GM19193 (cell line): ENCODE measurements at regions not wholly inside any gene's neighbourhood (a gene's known extent, or its start where the extent isn't known, plus 50 kb on each side); places are given as distances from the start of the nearest gene placed in this dataset.

ENCODE experiments used
- POLR2A ChIP-seq: IDR thresholded peaks from 4 replicates; pipeline ENCODE4 v1.6.1; 2011; ENCODE audit not compliant: insufficient read depth, insufficient read length; ENCODE audit errors: extremely low read depth

- no peak for TF ChIP-seq POLR2A
These were observed 69.1 kb upstream of the MRPS6 start for GRCh38 chr21:34004013-34004938.

- no peak for TF ChIP-seq POLR2A
These were observed 70.0 kb upstream of the MRPS6 start for GRCh38 chr21:34003428-34003827.

GRCh38 chr21:34000375-34000774 is 73.0 kb upstream of the MRPS6 start:
- no peak for TF ChIP-seq POLR2A

DNA sequence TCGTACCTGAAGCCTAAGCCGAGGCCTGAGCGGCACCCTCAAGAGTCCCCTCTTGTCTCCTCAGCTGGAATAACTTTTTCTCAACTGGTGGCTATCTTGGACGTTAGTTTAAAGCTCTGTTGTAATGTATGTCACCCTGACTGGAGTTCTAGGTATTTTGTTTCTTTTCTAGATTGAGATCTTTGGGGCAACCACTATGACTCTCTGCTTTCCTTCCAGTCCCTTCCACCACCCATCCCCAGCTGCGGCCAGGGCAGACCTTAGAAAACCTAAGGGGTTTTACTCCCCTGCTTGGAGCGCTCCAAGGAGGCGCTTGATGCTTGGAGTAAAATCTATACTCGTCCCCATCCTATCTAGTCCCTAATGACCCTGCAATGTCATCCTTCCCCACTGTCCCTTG is 74.6 kb upstream of the MRPS6 start:
- no peak for TF ChIP-seq POLR2A

GRCh38 chr21:33998402-33998801 is 75.0 kb upstream of the MRPS6 start:
- TF ChIP-seq POLR2A, result no peak

DNA sequence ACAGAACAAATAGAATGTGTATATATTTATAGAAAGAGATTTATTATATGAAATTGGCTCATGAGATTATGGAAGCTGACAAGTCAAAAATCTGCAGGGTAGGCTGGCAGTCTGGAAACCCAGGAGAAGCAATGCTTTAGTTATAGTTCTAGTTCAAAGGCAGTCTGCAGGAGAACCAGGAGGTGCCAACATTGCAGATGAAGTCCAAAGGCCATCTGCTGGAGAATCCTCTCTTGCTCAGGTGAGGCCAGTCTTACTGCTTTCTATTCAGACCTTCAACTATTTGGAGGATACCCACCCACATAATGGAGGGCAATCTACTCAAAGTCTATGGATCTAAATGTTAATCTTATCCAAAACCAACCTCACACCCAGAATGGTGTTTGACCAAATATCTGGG is 75.9 kb upstream of the MRPS6 start:
- no peak for TF ChIP-seq POLR2A

DNA sequence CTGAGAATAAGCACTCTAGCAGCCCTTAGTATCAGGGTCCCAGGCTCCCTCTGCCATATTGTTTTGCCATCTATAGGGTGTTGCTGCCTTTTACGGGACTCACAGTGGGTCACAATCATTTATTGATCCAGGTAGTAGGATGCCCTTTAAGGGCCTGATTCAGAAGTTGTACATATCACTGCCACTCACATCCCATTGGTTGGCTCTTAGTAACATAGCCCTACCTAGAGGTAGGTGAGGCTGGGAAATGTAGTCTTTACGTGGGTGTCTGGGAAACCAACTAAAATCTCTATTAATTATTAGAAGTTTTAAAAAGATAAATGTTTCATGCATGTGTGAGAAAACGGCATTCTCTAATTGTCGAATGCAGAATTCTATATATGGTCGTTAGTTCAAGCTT is 78.8 kb upstream of the ATP5PO start:
- TF ChIP-seq POLR2A, result no peak

DNA sequence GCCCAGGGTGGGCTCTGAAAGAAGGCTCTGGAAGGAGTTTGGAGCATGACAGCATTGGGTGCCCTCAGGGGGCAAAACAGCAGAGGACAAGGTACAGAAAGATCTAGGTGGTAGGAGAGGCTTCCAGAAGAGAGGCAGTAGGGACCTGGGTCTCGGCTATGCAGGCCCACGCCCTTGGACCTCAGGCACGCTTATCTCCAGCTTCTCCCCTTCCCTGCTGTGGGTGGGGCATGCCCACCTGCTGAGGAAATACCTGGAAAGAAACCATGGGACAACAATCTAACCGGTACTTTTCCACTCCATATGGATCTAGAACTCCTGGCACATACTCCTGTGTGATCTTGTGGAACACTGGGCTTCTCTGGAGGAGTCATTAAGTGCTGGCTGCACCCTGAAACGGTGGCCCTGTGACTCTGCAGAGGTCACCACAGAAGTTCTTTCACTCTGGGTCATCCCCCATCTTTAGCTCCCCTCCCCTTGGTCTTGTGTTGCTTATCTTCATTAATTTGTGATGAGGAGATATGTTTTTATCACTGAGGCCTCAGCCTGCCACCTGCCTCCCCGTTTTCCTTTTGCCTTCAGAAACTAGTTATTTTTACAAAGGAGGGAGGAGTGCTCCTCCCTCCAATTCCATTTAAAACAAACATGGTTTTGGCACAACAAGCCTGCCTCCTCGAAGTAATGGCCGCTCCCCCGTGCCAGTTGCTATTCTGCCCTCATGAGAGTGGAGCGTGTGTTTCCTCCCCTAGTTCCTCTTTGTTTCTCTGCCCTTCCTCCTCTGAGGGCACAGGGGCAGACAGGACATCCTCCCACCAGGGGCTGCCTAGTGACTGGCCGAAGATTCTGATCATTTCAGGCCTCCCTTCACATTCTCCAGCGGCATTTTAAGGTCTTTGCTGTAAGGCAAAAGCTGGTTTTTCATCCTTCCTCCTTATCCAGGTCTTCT is 78.0 kb upstream of the ATP5PO start:
- no peak for TF ChIP-seq POLR2A

DNA sequence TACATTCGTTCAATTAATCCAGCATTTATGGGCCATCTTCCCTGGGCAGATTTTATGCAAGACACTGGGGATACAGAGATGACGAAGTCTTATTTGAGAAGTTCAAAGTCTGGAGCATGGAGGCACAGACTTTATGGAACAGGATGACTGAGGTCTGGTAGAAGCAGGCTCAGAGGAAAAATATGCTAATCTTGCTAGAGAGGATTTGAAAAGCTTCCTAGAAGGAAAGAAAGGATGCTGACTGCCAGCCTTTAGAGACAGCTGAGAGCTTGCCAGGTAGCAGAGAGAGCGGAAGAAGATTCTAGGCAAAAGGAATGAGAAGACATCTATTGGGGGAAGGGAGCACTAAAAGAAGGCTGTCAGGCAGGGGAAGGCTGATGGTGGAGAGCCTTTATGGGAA is 75.5 kb upstream of the ATP5PO start:
- no peak for TF ChIP-seq POLR2A

DNA sequence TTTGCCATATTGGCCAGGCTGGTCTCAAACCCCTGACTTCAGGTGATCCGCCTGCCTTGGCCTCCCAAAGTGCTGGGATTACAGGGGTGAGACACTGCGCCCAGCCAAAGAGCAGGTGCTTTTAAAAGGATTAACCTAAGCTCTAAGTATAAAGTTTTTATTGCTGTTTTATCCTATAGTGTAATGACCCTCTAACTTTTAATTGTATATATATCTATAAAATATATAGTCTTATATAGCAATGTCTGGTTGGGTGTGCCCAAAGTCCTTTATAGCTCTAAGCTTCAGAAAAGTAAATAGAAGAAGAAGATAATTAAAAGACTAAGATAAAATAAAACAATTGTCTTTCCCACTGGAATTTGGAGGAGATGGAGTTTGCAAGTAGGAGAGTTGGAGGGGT is 73.8 kb upstream of the ATP5PO start:
- no peak for TF ChIP-seq POLR2A

GRCh38 chr21:33988237-33989017 is 72.8 kb upstream of the ATP5PO start:
- TF ChIP-seq POLR2A, result no peak

- no peak for TF ChIP-seq POLR2A
These were observed 71.9 kb upstream of the ATP5PO start for GRCh38 chr21:33987461-33987860.

DNA sequence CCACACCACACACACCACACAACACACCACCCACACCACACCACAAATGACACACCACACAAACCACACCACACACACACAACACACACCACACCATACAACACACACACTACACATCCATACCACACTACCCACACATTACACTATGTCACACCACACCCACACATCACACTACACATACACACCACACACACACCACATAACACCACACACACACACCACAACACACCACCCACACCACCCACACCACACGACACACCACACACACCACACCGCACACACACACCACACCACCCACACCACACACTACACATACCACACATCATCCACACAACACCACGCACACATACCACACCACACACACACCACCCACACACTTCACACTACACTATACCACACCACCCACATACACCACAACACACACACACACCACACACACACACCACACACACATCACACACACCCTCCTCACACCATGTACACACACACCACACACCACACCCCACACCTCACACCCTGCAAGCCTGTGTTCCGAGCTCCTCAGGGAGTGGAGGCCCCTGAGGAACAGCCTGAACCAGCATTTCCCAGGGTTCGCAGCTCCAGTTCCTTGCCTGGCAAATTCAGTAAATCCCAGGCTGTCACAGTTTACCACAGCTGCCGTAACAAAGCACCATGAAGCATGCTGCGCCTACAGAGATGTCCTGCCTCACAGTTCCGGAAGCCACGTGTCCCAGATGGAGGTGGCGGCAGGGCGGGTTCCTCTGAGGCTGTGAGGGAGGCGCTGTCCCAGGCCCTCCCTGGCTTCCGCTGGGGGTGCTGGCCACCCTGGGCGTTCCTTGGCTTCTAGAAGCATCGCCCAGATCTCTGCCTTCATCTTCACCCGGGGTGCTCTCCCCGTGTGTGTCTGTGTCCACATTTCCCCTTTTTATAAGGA is 69.8 kb upstream of the ATP5PO start:
- no peak for TF ChIP-seq POLR2A

DNA sequence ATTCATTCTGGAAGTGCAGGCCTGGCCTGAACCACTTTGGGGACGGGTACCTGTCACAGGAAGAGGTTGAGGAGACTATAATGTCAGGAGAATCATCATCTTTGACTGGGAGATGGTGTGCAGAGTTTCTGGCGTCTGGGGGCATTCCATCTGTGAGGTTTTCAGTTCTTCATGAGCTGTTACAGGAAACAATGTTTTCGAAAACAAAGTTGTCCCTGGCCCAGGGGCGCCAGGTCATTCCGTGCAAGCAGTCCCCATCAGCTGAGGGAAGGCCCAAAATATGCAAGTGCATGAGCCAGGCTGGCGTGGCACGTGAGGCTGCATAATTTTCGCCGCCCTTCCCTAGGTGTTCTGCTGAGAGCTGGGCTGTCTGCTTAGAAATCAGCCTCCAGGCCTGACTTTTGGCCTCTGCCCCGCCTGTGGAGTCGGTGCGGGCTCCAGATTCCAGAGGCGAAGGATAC is 68.4 kb upstream of the ATP5PO start:
- no peak for TF ChIP-seq POLR2A
